KMS-11 (cell line): ENCODE measurements at regions not wholly inside any gene's neighbourhood (a gene's known extent, or its start where the extent isn't known, plus 50 kb on each side); places are given as distances from the start of the nearest gene placed in this dataset.
"Not testable (repeated sequence)": the region's sequence is repeated elsewhere in the genome, so short reads cannot be mapped to it uniquely, and the experiment has no call there.

Source experiments
- H2AFZ ChIP-seq: fragments of 200-600 bp; sonication (generic); 2 replicates; pipeline ENCODE4 v1.6.1; 2016; ENCODE audit warnings: antibody characterized with exemption, mixed run types, low read depth
- H3K27ac ChIP-seq: fragments of 200-600 bp; sonication (generic); 2 replicates; pipeline ENCODE4 v1.6.1; 2016; ENCODE audit warnings: mild to moderate bottlenecking, mixed run types
- H3K27me3 ChIP-seq: fragments of 200-600 bp; sonication (generic); 2 replicates; pipeline ENCODE4 v1.6.1; 2017; ENCODE audit warnings: mild to moderate bottlenecking, low read depth, mixed run types, moderate library complexity; ENCODE audit not compliant: insufficient read depth
- H3K36me3 ChIP-seq: fragments of 200-600 bp; sonication (generic); 2 replicates; pipeline ENCODE4 v1.6.1; 2017; ENCODE audit warnings: mild to moderate bottlenecking, mixed run types; ENCODE audit not compliant: insufficient read depth
- H3K4me1 ChIP-seq: fragments of 200-600 bp; sonication (generic); 2 replicates; pipeline ENCODE4 v1.6.1; 2016; ENCODE audit warnings: mild to moderate bottlenecking, low read depth, mixed run types; ENCODE audit not compliant: poor library complexity, severe bottlenecking
- H3K4me2 ChIP-seq: fragments of 200-600 bp; sonication (generic); 2 replicates; pipeline ENCODE4 v1.7.0; 2016; ENCODE audit warnings: mild to moderate bottlenecking, mixed run types
- H3K4me3 ChIP-seq: fragments of 200-600 bp; sonication (generic); IDR thresholded peaks from 2 replicates; pipeline ENCODE4 v1.6.1; 2017; ENCODE audit warnings: low read depth, low read length, mixed read lengths; ENCODE audit not compliant: insufficient read depth
- H3K79me2 ChIP-seq: fragments of 200-600 bp; sonication (generic); 2 replicates; pipeline ENCODE4 v1.6.1; 2016; ENCODE audit warnings: low read depth, mixed run types; ENCODE audit not compliant: insufficient read depth
- H3K9ac ChIP-seq: fragments of 200-600 bp; sonication (generic); 2 replicates; pipeline ENCODE4 v1.6.1; 2016; ENCODE audit warnings: mild to moderate bottlenecking, mixed run types
- H4K20me1 ChIP-seq: fragments of 200-600 bp; sonication (generic); 2 replicates; pipeline ENCODE4 v1.6.1; 2016; ENCODE audit warnings: mild to moderate bottlenecking, mixed run types; ENCODE audit not compliant: insufficient read depth
- CTCF ChIP-seq: fragments of 200-600 bp; sonication (generic); conservative IDR thresholded peaks from 2 replicates; pipeline ENCODE4 v1.6.1; 2017; ENCODE audit warnings: low read depth, mild to moderate bottlenecking, antibody characterized with exemption, low read length, moderate library complexity, mixed read lengths

- TF ChIP-seq CTCF: no peak
- H3K9ac ChIP-seq: no peak overlapping the region
- H3K4me3 ChIP-seq: no peak overlapping the region
- no peaks in the 10 kb centered on the region for H3K27me3 ChIP-seq
- H4K20me1 ChIP-seq: no peaks in the 10 kb centered on the region
- H3K79me2 ChIP-seq: no peaks in the 10 kb centered on the region
- H3K4me2 ChIP-seq: no peak overlapping the region
- no peak overlapping the region for H2AFZ ChIP-seq
- H3K27ac ChIP-seq: no peak overlapping the region
- H3K36me3 ChIP-seq: no peaks in the 10 kb centered on the region
- no peaks in the 10 kb centered on the region for H3K4me1 ChIP-seq
Observed at GRCh38 chr4:13700021-13700857, 72.7 kb upstream of the BOD1L1 start.

GRCh38 chr4:13700858-13701140, 73.3 kb upstream of the BOD1L1 start:
- not testable (repeated sequence) for H4K20me1 ChIP-seq, H3K27ac ChIP-seq, H3K4me2 ChIP-seq, H3K36me3 ChIP-seq, H3K27me3 ChIP-seq, H2AFZ ChIP-seq, H3K4me3 ChIP-seq, H3K9ac ChIP-seq, H3K79me2 ChIP-seq, H3K4me1 ChIP-seq

GRCh38 chr4:13701937-13702446, 74.5 kb upstream of the BOD1L1 start:
- Histone ChIP-seq H3K4me2 (no peak overlapping the region), H3K4me3 (no peak overlapping the region), H3K79me2 (no peaks in the 10 kb centered on the region), H2AFZ (no peak overlapping the region), H3K4me1 (no peaks in the 10 kb centered on the region), H3K27ac (no peak overlapping the region), H3K27me3 (no peaks in the 10 kb centered on the region), H3K9ac (no peak overlapping the region), H4K20me1 (no peaks in the 10 kb centered on the region), H3K36me3 (no peaks in the 10 kb centered on the region)
- TF ChIP-seq CTCF: no peak

- Histone ChIP-seq H3K4me1 (no peaks in the 10 kb centered on the region), H3K9ac (no peak overlapping the region), H2AFZ (no peak overlapping the region), H3K4me3 (no peak overlapping the region), H3K36me3 (no peaks in the 10 kb centered on the region), H4K20me1 (no peaks in the 10 kb centered on the region), H3K27me3 (no peaks in the 10 kb centered on the region), H3K4me2 (no peak overlapping the region), H3K79me2 (no peaks in the 10 kb centered on the region), H3K27ac (no peak overlapping the region)
- no peak for TF ChIP-seq CTCF
Observed at GRCh38 chr4:13703096-13703495, 75.6 kb upstream of the BOD1L1 start.

- Histone ChIP-seq H4K20me1 (no peaks in the 10 kb centered on the region), H3K9ac (no peak overlapping the region), H3K79me2 (no peaks in the 10 kb centered on the region), H3K27ac (no peak overlapping the region), H3K4me2 (no peak overlapping the region), H3K4me1 (no peaks in the 10 kb centered on the region), H3K4me3 (no peak overlapping the region), H3K36me3 (no peaks in the 10 kb centered on the region), H2AFZ (no peak overlapping the region), H3K27me3 (no peaks in the 10 kb centered on the region)
- no peak for TF ChIP-seq CTCF
Observed at GRCh38 chr4:13704035-13704434, 76.5 kb upstream of the BOD1L1 start.
